Activated CD8-positive, alpha-beta memory T cell treated with anti-CD3 and anti-CD28 coated beads for 24 hours (primary cell): ENCODE measurements at regions not wholly inside any gene's neighbourhood (a gene's known extent, or its start where the extent isn't known, plus 50 kb on each side); places are given as distances from the start of the nearest gene placed in this dataset.
"Not testable (repeated sequence)": the region's sequence is repeated elsewhere in the genome, so short reads cannot be mapped to it uniquely, and the experiment has no call there.

Source experiments
- DNase-seq: peaks from one replicate; pipeline ENCODE4 v3.0.0-alpha.2; 2020

DNA sequence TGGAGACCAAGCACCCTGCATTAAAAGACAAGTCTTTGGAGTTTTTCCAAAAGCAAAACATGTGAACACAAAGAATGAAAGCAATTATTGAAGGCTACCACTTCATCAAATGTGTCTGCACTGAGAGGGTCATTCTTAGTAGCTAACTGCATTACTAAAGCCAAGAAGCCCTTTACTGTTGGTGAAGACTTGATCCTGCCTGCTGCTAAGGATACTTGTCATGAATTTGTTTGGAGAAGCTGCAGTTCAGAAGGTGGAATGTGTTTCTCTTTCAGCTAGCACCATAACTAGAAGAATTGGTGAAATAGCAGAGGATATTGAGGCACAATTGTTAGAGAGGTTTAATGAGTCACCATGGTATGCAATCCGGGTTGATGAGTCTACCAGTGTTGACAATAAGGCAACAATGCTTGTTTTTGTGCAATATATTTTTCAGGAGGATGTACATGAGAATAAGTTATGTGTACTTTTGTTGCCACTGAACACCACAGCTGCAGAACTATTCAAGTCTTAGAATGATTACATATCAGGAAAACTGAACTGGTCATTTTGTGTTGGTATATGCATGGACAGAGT lies 457.3 kb upstream of the ISX start:
- DNase-seq, result no peak

DNA sequence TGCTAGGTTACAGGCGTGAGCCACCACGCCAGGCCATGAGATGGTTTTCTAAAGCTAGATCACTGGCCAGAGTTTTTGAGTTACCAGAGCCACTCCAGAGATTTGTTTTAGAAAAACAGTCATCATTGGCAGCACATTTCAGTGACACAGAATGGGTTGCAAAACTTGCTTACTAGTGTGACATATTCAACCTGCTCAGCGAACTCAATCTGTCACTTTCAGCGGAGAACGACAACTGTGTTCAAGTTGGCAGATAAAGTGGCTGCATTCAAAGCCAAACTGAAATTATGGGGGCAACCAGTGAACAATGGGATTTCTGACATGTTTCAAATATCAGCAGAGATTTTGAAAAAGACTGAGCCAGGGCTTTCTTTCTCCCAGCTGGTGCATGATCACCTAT lies 456.3 kb upstream of the ISX start:
- DNase-seq, result no peak

DNA sequence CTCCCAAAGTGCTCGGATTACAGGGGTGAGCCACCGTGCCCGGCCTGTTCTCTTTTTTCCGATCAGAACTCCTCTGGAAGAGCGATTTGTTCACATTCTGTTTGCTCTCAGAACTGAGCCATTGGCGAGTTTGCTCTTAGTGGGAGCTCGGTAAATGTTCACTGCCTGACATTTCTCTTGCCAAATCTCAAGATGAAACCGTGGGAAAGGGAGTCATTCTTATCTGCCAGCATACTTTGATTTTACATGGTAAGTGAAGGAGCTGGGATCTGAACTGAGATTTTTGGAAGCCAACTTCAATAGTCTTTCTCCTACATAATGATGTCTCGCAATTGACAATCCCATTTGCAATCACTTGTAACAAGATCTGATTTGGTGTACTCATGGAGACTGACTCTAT lies 445.8 kb upstream of the ISX start:
- DNase-seq, result no peak

DNA sequence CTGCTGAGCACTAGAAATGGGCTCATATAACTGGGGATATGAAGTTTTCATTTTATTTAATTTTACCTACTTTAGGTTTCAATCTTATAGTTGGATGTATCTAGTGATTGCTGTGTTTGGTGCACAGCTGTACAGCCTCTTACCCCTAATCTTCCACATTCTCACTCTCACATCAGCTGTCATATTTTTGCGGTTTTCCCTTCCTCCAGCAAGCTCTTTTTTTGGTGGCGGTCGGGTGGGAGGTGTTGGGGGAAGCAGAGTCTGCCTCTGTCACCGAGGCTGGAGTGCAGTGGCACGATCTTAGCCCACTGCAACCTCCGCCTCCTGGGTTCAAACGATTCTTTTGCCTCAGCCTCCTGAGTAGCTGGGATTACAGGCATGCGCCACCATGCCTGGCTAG lies 445.1 kb upstream of the ISX start:
- no peak for DNase-seq

DNA sequence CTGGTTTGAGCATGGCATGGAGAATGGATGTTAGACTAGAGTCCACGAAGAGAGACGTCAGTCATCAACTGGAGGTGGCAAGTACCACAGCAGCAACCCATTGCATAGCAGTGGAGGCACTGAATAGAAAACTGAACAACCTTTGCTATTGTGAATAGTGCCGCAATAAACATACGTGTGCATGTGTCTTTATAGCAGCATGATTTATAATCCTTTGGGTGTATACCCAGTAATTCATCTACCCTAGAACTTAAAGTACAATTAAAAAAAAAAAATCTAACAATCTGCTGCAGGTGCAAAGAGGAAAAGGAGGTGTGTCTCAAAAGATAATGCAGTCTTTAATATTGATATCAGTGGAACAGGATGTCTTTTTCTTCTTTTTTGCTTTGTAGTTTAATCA lies 443.4 kb upstream of the ISX start:
- no peak for DNase-seq

DNA sequence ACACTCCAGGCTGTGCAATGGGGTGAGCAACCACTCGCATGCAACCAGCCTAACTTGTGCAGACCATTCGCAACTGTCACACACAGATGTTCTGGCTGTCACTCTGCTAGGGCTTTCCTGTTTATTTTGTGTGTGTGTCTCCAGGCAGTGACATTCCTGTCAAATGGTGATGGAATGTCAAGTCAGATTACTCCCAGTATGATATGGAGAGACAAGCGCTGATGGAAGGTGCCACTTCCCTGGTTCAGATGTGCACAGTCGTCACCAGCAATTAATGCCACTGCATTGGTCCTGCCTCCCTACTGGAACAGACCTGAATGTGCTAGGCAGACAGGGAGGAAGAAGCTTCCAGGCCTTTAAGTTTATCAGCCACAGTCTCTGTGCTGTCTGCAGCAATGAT lies 442.4 kb upstream of the ISX start:
- no peak for DNase-seq

DNA sequence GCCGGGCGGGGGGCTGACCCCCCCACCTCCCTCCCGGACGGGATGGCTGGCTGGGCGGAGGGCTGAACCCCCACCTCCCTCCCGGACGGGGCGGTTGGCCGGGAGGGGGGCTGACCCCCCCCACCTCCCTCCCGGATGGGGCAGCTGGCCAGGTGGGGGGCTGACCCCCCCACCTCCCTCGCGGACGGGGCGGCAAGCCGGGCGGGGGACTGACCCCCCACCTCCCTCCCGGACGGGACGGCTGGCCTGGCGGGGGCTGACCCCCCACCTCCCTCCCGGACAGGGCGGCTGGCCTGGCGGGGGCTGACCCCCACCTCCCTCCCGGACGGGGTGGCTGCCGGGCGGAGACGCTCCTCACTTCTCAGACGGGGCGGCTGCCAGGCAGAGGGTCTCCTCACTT lies 440.1 kb upstream of the ISX start:
- not testable (repeated sequence) for DNase-seq

DNA sequence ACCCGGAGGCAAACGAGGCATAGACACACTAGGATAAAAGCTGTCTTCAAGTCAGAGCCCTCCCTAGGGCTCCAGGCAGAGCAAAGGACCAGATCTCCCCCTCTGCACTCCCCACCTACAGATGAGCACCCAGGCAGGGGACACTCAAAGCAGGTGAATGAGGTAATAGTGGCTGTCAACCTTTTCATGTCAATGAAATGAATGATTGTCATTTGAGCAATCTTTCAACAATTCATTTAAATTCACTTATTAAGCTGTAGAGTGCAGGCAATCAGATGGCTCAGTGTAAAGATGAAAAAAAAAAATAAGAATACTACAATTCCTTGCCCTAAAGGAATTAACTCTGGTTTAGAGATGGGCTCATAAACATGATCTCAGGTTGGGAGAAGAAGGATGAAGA lies 427.8 kb upstream of the ISX start:
- no peak for DNase-seq

DNA sequence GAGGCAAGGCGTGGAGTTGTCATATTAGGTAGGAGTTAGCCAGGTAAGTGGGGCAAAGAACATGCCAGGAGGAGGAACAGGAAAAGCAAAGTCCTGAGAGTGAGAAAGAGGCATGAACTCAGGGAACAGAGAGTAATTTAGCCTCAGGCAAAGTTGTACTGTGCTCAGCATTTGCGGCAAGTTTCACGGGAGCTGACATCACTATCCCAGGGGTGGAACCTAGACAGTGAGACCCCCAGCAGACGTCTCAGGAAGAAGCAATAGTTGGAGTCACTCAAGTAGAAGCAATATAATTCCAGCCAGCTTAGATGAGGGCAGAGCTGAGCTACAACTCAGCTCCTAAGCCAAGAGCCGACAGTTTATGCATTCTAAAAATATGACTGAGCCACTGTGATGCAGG lies 426.0 kb upstream of the ISX start:
- DNase-seq, result no peak

DNA sequence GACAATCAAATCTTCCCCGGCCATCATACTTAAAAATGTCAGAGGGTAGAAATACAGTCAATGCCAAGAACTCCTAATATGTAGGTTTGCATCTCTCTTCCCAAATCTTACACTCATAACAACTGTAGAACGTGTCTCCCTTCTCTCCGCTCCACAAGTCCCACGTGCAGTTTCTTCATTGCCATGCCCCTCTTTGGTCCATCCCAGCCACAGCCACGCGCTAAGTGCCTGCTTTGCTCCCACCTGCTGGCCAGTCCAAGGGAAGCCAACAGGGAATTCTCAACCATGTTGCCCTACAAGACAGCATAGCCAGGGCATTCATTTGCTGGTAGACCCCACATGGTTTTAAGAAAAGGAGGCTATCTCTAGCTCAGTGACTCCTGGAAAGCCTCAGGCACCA lies 420.6 kb upstream of the ISX start:
- no peak for DNase-seq

DNA sequence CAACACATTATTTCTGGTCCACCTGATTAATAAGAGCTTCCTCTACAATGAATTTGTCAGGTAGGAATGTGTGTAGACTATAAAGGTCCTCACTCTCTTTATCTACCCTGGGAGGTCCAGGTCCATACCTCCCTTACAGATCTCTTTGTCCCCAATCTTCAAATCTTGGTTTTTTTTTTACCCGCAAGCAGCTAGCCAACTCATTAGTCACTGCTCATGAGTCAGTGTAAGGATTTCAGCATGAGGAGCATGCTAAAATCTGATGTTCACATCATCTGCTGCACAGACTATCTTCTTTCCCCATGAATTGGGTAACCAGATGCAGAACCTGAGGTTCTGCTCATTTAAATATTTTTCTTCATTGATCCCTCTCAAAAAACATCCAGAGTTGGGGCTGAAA lies 397.0 kb upstream of the ISX start:
- no peak for DNase-seq

DNA sequence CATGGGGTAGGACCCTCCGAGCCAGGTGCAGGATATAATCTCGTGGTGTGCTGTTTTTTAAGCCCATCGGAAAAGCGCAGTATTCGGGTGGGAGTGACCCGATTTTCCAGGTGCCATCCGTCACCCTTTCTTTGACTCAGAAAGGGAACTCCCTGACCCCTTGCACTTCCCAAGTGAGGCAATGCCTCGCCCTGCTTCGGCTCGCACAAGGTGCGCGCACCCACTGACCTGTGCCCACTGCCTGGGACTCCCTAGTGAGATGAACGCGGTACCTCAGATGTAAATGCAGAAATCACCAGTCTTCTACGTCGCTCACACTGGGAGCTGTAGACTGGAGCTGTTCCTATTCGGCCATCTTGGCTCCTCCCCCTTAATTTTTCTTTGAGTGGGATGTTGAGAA lies 382.9 kb upstream of the ISX start:
- DNase-seq, result not testable (repeated sequence)

DNA sequence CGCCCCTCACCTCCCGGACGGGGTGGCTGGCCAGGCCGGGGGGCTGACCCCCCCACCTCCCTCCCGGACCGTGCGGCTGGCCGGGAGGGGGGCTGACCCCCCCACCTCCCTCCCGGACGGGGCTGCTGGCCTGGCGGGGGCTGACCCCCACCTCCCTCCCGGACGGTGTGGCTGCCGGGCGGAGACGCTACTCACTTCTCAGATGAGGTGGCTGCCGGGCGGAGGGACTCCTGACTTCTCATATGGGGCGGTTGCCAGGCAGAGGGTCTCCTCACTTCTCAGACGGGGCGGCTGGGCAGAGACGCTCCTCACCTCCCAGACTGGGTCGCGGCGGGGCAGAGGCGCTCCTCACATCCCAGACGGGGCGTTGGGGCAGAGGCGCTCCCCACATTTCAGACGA lies 381.7 kb upstream of the ISX start:
- DNase-seq, result not testable (repeated sequence)

DNA sequence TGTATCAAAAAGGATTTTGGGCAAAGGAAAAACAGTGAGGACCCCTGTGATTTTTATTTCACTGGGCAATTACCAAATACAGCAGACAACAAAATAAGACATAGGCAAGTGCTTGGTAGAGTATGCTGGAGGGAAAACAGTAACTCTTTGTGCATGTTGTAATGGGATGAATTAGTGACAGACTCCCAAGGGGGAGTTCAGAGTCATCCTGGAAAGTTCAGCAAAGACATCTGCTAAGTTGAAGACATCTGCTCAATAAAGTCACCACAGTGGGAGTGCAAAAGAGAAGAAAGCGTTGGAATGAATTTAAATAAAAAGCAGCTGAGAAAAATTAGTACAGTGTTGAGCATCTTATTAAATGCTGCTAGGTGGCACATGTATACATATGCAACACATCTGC lies 378.8 kb upstream of the ISX start:
- no peak for DNase-seq

DNA sequence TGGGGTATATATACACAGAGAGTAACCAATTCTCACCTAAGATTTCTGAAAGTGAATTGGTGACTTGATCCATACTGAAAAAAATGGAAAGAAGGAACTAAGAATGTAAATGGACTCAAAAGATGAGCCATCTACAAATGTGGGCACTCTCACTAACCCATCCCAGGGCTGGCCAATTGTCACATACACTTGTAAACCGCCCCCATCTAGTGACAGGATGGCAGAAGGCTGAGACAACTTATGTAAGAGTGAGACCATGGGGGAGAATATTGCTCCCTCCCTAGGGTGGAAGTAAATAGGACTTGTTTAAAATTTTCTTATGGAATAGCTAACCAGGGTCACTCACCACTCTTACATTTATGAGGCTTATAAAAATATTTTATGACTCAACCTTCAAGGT lies 377.1 kb upstream of the ISX start:
- no peak for DNase-seq

DNA sequence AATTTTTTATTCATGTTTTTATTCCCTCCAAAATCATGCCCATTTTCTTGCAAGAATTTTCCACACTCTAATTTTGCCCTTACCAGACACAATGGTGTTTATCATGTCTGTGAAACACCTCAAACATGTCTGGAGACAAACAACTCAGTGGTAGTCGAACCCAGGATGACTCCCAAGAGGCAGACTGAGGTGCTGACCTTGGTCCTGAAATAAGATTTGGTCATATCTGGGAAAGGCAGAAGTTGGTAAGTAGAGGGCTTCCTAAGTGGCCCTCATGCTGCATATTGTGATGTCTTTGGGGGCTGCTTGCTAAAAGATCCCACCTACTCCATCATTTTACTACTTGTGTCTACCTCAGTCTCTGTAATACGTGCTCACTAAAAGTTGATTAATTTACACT lies 369.4 kb upstream of the ISX start:
- no peak for DNase-seq

DNA sequence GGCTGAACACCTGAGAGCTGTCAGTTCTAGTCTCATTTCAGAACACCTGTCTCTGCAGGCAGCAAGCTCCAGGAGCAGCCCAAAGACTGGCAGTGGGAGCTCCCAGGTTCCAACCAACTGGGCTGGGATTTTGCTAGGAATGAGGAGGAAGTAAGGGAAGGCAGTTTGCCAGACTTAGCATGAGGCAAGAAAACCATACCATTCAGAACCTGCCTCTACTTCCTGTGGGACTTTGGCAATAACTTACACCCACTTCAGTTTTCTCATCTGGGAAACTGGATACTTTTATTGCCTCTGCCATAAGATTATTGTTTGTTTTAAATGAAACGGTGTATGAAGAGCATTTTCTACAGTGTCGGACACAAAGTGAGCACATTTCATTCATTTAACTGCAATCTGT lies 363.7 kb upstream of the ISX start:
- DNase-seq, result no peak

DNA sequence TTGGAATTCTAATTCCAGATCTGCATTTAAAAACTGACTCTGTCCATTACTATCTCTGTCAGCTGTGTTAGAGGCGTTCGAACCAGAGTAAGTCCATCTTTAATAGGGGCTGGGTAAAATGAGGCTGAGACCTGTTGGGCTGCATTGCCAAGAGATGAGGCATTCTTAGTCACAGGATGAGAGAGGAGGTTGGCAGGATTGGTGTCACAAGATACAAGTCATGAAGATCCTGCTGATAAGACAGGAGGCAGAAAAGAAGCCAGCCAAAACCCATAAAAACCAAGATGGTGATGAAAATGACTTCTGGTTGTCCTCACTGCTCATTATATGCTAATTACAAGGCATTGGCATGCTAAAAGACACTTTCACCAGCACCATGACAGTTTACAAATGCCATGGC lies 356.3 kb upstream of the ISX start:
- no peak for DNase-seq

DNA sequence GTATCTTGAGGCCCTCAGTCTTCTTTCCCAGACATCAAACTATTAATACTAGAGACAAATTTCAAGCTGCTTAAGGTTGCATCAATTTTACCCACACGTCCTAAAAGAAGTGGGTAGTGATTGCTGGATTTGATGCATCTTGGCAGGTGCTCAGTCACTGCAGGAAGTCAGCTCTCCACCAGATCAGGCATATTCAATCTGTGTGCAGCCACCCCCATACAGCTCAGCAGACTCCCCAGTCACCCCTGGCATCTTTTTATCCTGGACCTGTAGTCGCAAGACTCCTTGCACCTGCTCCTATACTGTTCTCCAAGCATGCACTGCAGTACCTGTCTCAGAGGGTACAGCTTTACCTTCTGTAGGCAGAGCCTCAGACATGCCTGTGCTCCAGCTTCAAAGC lies 343.1 kb upstream of the ISX start:
- DNase-seq, result no peak

DNA sequence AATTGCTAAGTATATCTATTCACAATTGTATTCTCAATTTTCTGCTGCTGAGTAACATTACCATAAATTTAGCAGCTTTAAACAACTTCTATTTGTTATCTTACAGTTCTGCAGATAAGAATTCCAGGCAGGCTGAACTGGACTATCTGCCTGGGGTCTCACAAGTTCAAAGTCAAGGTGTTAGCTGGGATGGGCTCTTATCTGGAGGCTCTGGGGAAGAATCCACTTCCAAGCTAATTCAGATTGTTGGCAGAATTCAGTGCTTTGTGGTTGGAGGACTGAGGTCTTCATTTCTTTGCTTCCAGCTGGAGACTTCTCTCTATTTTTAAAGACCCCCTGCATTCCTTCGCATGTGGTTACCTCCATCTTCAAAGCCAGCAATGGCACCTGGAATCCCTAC lies 329.9 kb upstream of the ISX start:
- DNase-seq, result no peak

DNA sequence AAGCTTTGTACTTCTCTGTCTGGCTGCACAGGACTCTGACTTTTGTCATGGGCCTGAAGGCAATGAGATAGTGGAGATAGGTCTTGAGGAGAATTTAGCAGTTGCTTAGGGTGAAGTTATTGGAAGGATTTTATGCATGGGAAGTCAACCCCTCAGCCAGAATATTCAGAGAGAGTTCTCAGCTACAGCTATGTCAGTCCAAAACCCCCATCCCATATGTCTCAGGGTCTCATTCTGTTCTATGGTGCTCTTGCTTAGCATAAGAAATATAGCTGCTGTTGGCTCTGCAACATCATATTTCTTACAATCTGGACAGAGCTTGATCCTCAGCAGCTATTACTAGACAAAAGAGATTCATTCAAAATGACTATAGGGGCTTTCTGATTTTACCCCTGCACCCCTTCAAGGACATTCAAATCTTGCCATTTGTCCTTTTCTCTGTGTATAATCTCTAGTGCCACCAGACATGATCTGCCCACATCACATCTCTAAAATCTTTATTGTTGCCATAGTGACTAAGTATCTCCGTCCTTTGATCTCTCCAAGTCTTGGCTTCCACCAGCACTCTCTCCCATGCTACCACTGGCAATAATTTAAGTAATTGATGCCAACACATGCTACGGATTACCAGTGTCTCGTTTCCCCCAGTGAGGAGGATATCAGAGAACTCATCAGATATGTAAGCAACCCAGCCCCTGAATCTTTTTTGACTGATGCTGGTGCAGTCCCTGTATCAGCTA lies 327.1 kb upstream of the ISX start:
- no peak for DNase-seq

DNA sequence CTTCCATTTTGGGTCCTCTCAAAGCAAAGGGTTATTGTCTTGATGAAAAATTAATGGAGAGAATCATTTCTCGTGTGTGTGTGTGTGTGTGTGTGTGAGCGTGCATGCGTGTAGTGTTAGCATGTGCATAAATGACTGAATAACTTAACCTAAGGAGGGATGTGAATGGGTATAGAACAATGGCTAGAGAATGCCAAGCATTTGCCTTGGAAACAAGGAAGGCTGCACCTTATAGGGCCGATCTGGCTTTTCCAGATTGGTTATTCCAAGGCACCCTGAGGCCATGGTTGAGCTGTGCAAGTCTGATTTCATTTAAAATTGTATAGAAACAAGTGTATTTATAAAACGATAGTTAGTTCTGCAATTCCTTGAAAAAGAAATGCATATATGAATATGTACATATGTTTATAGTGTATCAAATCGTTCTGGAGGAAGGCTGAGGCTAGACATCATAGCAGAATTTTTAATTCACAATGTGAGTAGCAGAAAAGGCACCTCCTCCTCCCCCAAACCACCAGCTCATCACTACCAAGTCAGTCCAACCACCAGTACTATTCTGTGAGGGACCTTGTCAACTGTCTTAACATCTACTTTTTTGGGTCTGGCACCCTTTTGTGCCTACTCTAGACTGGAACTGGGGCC lies 322.7 kb upstream of the ISX start:
- no peak for DNase-seq

DNA sequence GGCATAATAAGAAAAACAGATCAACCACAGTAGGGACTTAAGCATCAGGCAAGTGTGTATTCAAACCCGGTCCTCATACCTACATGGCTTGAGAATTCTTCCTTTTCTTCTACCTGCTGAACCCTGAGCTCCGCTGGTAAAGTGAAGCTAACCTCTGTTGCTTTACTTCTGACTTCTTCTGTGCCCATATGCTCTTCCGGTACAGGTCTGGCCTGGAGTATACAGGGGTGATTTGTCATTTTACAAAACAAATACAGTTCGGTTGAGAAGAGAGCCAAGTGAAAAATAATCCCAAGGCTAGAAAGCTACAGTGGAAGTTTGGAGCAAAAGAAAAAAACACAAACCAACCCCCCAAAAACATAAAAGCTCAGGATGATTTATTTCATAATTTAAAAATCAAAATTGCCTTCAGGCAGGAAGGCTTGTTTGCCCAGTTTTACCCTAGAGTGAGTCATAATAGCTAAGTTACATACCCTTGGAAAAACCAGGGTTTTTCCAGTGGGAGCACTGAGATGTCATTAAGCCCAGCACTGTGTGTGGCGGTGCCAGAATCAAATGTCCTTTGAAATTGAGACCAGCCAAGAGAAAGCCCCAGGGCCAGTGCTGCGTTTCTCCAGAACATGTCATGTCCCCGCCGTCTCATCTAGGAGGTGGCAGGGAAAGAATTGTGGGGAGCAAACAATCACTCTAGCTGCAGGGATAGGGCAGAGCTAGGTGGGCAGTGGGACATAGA lies 305.5 kb upstream of the ISX start:
- DNase-seq, result no peak

DNA sequence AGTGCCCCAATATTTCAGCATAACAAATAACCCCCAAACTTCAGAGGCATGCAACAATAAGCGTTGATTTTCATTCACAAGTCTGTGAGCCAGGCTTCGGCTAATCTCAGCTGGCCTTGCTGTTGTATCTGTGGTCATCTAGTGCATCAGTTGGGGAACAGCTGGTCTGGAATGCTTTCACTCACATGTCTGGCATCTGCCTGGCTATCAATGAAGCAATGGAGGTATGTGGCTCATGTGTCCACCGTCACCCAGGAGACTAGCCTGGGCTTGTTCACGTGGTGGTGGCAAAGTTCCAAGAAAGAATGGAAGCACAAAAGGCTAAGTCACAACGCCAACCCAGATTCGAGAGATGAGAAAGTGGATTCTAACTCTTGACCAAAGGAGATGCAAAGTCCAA lies 304.8 kb upstream of the ISX start:
- DNase-seq, result no peak
